ENCODE measurements at regions not wholly inside any gene's neighbourhood (a gene's known extent, or its start where the extent isn't known, plus 50 kb on each side); places are given as distances from the start of the nearest gene placed in this dataset.

- Histone ChIP-seq H3K4me1 (peaks cover 15% of the 10 kb centered on the region in 2 donors), H3K36me3 (no peaks in the 10 kb centered on the region), H3K4me3 (replicated peaks in 1 of 3) (no peak overlapping the region), H3K27me3 (no peaks in the 10 kb centered on the region), H3K9me3 (no peaks in the 10 kb centered on the region), H3K27ac (peak overlapping the region in 1 of 3 donors; percentile 43)
- no peak for DNase-seq
- intact Hi-C loops (cut with DNase I), result no loop called here
- WGBS, 2 donors, result 49 to 53% methylated on average over 4 of the region's 4 CpGs
- TF ChIP-seq POLR2A (IDR thresholded peaks at IDR 0.05), result no peak
- TF ChIP-seq CTCF (IDR thresholded peaks at IDR 0.05), result no peak
These were observed 113.6 kb upstream of the STK17B start for GRCh38 chr2:196284866-196285557.

GRCh38 chr2:196286821-196287220 is 115.4 kb upstream of the STK17B start:
- no peaks in the 10 kb centered on the region for H3K9me3 ChIP-seq
- TF ChIP-seq CTCF (IDR thresholded peaks at IDR 0.05), result no peak
- no peak for TF ChIP-seq POLR2A (IDR thresholded peaks at IDR 0.05)
- no peak overlapping the region for H3K27ac ChIP-seq
- no peak for DNase-seq
- peaks cover 24 to 25% of the 10 kb centered on the region in 2 donors for H3K4me1 ChIP-seq
- intact Hi-C loops (cut with DNase I), result no loop called here
- no peaks in the 10 kb centered on the region for H3K27me3 ChIP-seq
- no peaks in the 10 kb centered on the region for H3K36me3 ChIP-seq
- H3K4me3 ChIP-seq (replicated peaks in 1 of 3), result no peak overlapping the region

- peaks cover 29 to 30% of the 10 kb centered on the region in 2 donors for H3K4me1 ChIP-seq
- H3K27ac ChIP-seq, result no peak overlapping the region
- no peak for DNase-seq
- no peaks in the 10 kb centered on the region for H3K9me3 ChIP-seq
- intact Hi-C loops (cut with DNase I), result no loop called here
- 86 to 93% methylated on average over 1 of the region's 1 CpG for WGBS, 2 donors
- H3K36me3 ChIP-seq, result no peaks in the 10 kb centered on the region
- H3K4me3 ChIP-seq (replicated peaks in 1 of 3), result no peak overlapping the region
- no peaks in the 10 kb centered on the region for H3K27me3 ChIP-seq
- TF ChIP-seq POLR2A (IDR thresholded peaks at IDR 0.05), result no peak
These were observed 116.1 kb upstream of the STK17B start for GRCh38 chr2:196287523-196287922.

GRCh38 chr2:196288006-196288538 is 116.7 kb upstream of the STK17B start:
- H3K4me1 ChIP-seq, result peaks cover 29 to 31% of the 10 kb centered on the region in 2 donors
- H3K27me3 ChIP-seq, result no peaks in the 10 kb centered on the region
- intact Hi-C loops (cut with DNase I), result no loop called here
- no peak for DNase-seq
- 68 to 79% methylated on average over 5 of the region's 5 CpGs for WGBS, 2 donors
- TF ChIP-seq POLR2A (IDR thresholded peaks at IDR 0.05) (no peak), CTCF (IDR thresholded peaks at IDR 0.05) (no peak)
- no peaks in the 10 kb centered on the region for H3K9me3 ChIP-seq
- H3K4me3 ChIP-seq (replicated peaks in 1 of 3), result no peak overlapping the region
- H3K27ac ChIP-seq, result no peak overlapping the region
- H3K36me3 ChIP-seq, result no peaks in the 10 kb centered on the region

- 62 to 75% methylated on average over 2 of the region's 2 CpGs for WGBS, 2 donors
- Histone ChIP-seq H3K27ac (no peak overlapping the region), H3K4me1 (peaks cover 27 to 30% of the 10 kb centered on the region in 2 donors), H3K36me3 (no peaks in the 10 kb centered on the region), H3K27me3 (no peaks in the 10 kb centered on the region), H3K9me3 (no peaks in the 10 kb centered on the region), H3K4me3 (replicated peaks in 1 of 3) (no peak overlapping the region)
- intact Hi-C loops (cut with DNase I), result no loop called here
- no peak for TF ChIP-seq CTCF (IDR thresholded peaks at IDR 0.05)
- no peak for TF ChIP-seq POLR2A (IDR thresholded peaks at IDR 0.05)
- no peak for DNase-seq
These were observed 117.6 kb upstream of the STK17B start for GRCh38 chr2:196289000-196289399.

Measured in thyroid gland (tissue), 4 donors.